GM12873 (cell line): ENCODE measurements at regions not wholly inside any gene's neighbourhood (a gene's known extent, or its start where the extent isn't known, plus 50 kb on each side); places are given as distances from the start of the nearest gene placed in this dataset.

ENCODE experiments used
- TF ChIP-seq, protein P1 (sequence below): IDR thresholded peaks from 2 replicates; pipeline ENCODE4 v1.5.1; 2012; ENCODE audit warnings: low read depth, mild to moderate bottlenecking, moderate library complexity, low read length, control low read depth; ENCODE audit not compliant: insufficient read depth; ENCODE audit errors: missing control alignments

DNA sequence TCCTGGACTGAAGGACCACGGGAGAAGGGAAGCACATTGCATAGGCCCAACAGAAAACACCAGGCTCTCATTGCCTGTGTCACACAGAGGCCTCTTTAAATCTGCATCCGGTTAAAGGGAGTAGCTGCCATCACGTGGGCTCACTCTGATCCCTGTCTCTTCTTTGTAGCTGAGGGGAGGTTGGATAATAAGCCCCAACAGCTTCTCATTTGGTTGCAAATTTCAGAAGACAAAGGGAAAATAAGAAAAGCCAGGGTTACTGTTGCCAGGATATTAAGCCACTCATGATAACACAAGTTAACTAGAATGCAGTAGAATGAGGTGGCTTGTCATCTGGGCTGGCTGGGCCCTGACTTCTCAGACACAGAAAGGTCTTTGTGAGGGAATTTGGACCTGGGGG, 325.1 kb upstream of the ERCC4 start:
- TF ChIP-seq, protein P1, sequence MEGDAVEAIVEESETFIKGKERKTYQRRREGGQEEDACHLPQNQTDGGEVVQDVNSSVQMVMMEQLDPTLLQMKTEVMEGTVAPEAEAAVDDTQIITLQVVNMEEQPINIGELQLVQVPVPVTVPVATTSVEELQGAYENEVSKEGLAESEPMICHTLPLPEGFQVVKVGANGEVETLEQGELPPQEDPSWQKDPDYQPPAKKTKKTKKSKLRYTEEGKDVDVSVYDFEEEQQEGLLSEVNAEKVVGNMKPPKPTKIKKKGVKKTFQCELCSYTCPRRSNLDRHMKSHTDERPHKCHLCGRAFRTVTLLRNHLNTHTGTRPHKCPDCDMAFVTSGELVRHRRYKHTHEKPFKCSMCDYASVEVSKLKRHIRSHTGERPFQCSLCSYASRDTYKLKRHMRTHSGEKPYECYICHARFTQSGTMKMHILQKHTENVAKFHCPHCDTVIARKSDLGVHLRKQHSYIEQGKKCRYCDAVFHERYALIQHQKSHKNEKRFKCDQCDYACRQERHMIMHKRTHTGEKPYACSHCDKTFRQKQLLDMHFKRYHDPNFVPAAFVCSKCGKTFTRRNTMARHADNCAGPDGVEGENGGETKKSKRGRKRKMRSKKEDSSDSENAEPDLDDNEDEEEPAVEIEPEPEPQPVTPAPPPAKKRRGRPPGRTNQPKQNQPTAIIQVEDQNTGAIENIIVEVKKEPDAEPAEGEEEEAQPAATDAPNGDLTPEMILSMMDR: no peak

DNA sequence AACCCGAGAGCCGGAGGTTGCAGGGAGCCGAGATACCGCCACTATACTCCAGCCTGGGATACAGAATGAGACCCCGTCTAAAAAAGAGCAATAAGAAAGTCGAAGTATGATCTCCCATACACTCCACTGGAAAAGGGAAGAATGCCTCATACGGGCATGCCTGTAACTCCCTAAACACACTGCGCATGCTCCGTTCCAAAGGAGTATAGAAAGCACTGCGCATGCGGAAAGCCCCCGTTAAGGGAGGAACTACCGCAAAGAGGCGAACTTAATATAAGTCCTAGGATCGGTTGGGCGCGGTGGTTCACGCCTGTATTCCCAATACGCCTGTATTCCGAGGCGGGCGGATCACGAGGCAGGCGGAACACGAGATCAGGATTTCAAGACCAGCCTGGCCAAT, 313.1 kb upstream of the ERCC4 start:
- TF ChIP-seq, protein P1: no peak

DNA sequence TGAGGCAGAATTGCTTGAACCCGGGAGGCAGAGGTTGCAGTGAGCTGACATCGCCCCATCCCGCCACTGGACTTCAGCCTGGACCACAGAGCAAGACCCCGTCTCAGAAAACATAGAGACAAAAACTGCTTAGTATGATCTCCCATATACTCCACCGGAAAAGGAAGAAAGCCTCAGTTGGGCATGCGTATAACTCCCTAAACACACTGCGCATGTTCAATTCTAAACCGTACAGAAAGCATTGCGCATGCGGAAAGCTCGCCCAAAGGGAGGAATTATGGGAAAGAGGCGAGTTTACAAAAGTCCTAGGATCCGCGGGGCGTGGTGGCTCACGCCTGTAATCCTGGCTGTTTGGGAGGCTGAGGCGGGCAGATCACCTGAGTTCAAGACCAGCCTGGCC, 312.7 kb upstream of the ERCC4 start:
- TF ChIP-seq, protein P1: no peak

DNA sequence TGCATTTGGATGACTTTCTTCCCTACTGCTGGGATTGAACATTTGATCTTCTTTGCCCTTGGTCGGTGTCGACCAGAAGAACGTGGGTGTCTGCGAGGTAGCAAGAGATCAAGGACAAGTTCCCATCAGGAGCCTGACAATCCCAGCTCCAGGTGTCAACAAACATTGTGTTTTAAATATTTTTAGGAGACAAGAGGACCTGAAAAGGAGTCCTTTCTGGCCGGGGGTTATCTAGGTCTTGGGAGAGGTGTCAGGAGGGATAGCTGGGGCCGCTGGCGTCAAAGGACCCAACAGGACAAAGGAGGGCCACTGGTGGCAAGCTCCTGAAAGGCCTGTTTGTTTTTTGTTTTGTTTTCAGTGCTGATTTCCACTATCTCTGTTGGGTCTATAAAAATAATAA, 308.4 kb upstream of the ERCC4 start:
- TF ChIP-seq, protein P1: no peak

DNA sequence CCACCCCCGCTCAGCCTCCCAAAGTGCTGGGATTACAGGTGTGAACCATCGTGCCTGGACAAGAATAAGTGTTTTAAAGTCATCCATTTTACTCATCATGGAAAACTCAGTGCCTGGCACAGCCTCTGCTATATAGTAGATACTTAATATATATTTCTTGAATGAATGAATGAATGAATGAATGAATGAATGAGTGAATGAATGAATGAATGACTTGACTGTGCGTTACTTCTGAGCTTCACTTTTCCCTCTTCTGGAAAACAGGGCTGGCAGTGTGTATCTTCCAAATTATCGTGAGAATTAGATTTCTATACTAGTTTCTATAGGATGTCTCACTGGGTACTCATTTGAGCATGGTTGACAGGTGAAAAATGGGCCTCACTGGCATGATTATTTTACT, 307.3 kb upstream of the ERCC4 start:
- TF ChIP-seq, protein P1: no peak

DNA sequence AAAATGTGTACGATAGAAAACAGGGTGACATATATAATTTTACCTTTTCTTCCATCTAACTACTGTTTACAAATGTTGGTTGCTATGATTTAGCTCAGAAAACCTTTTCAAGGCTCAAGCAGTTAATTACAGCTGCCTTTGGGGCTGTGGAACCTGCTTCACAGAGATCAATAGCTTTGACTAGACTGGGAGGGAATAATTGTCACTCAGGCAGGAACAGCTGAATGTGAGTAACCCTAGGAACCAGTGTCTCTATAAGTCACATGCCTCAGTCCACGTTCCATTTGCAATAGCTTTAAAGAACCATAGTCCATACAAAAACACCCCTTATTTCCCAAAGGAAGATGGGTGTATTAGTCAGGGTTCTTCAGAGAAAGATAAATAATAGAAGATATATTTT, 306.8 kb upstream of the ERCC4 start:
- TF ChIP-seq, protein P1: no peak

DNA sequence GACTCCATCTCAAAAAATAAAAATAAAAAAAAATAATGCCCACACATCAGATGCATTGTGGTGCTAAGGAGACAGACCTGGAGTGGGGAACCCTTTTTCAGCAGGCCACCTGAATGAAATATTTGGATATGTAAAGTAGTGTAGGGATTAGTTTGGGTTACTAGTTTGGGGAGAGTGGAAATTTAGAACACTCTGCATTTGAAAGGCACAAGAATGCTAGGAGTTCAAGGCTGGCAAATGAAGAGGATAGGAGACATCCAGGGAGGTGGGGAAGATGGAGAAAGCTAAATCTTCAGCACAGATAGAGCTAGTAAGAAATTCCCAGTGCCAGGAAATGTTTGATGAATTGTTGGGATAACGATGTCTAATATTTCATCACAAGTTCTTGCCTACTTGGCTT, 298.3 kb upstream of the ERCC4 start:
- TF ChIP-seq, protein P1: no peak

DNA sequence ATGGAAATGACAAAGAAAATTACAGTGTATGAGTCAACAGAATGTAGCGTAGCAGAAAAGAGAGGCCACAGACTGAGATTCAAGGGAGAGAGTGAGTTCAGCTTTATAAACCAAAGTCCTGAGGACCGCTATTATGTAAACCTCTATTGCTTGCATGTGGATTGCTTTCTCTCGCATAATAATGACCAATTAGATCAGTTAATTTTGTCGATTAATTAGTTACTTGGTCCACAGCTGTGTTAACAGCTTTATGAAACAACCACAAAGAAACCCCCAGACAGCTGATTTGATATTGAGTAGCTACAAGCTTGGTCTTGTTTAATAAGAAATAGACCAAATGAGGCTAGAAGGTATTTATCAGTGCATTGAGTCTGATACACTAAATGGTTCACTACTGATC, 291.8 kb upstream of the ERCC4 start:
- TF ChIP-seq, protein P1: no peak
